Calu3 (cell line): ENCODE measurements at regions not wholly inside any gene's neighbourhood (a gene's known extent, or its start where the extent isn't known, plus 50 kb on each side); places are given as distances from the start of the nearest gene placed in this dataset.

Source experiments
- BruUV-seq: library from RNA; stranded (reverse); fragments of 400-500 nt; replicated peaks from 2 replicates; lab custom pipeline; 2021; lab: Mats Ljungman, UMichigan
- CTCF ChIA-PET: fragments of 300-600 bp; sonication (Branson Sonifier 250); formaldehyde crosslinking; loops from one replicate; lab custom pipeline; 2022; ENCODE audit warnings: antibody characterized with exemption; lab: Charles Lee
- DNase-seq: peaks from one replicate; pipeline ENCODE4 v3.0.0; 2022
- H3K27ac Mint-ChIP-seq: one replicate; pipeline ENCODE4 v1.8.0; 2022; ENCODE audit warnings: mixed read lengths; ENCODE audit not compliant: unreplicated experiment
- H3K27me3 Mint-ChIP-seq: one replicate; pipeline ENCODE4 v1.8.0; 2022; ENCODE audit warnings: mixed read lengths; ENCODE audit not compliant: unreplicated experiment
- H3K36me3 Mint-ChIP-seq: one replicate; pipeline ENCODE4 v1.8.0; 2022; ENCODE audit warnings: mild to moderate bottlenecking, moderate library complexity, mixed read lengths; ENCODE audit not compliant: insufficient read depth, unreplicated experiment
- H3K4me1 Mint-ChIP-seq: one replicate; pipeline ENCODE4 v1.8.0; 2022; ENCODE audit warnings: mild to moderate bottlenecking, low read depth, mixed read lengths; ENCODE audit not compliant: unreplicated experiment
- H3K4me3 Mint-ChIP-seq: one replicate; pipeline ENCODE4 v1.8.0; 2022; ENCODE audit warnings: mild to moderate bottlenecking, low read depth, moderate library complexity, mixed read lengths; ENCODE audit not compliant: unreplicated experiment
- H3K9me3 Mint-ChIP-seq: one replicate; pipeline ENCODE4 v1.8.0; 2022; ENCODE audit warnings: low read depth, mixed read lengths; ENCODE audit not compliant: unreplicated experiment
- CTCF ChIP-seq: fragments of 200-600 bp; IDR thresholded peaks from one replicate; pipeline ENCODE4 v1.8.0; 2022; ENCODE audit warnings: antibody characterized with exemption; ENCODE audit not compliant: unreplicated experiment
- intact Hi-C: fragments of 100-400 bp; cut with micrococcal nuclease; formaldehyde crosslinking; loops from one replicate; pipeline ENCODE4 v1.10.0; 2022; ENCODE audit not compliant: unreplicated experiment

GRCh38 chr18:2274613-2275012 lies 296.7 kb downstream of the METTL4 start:
- Mint-ChIP-seq H3K4me1 (no peaks in the 10 kb centered on the region), H3K36me3 (no peaks in the 10 kb centered on the region), H3K4me3 (no peak overlapping the region), H3K9me3 (no peaks in the 10 kb centered on the region), H3K27ac (no peak overlapping the region), H3K27me3 (no peaks in the 10 kb centered on the region)
- DNase-seq, result no peak
- no TSS peak for BruUV-seq
- no peak for TF ChIP-seq CTCF
- CTCF ChIA-PET, result no interaction called here
- intact Hi-C loops, result no loop called here

- Mint-ChIP-seq H3K27ac (no peak overlapping the region), H3K4me3 (no peak overlapping the region), H3K4me1 (no peaks in the 10 kb centered on the region), H3K36me3 (no peaks in the 10 kb centered on the region), H3K27me3 (no peaks in the 10 kb centered on the region), H3K9me3 (no peaks in the 10 kb centered on the region)
- no TSS peak for BruUV-seq
- DNase-seq, result no peak
- intact Hi-C loops, result no loop called here
- no peak for TF ChIP-seq CTCF
- CTCF ChIA-PET, result no interaction called here
Measured at GRCh38 chr18:2281086-2281485, 290.2 kb downstream of the METTL4 start.

- no peaks in the 10 kb centered on the region for H3K4me1 Mint-ChIP-seq
- H3K9me3 Mint-ChIP-seq, result no peaks in the 10 kb centered on the region
- no peak overlapping the region for H3K4me3 Mint-ChIP-seq
- BruUV-seq, result no TSS peak
- H3K27me3 Mint-ChIP-seq, result no peaks in the 10 kb centered on the region
- no peak for DNase-seq
- H3K36me3 Mint-ChIP-seq, result no peaks in the 10 kb centered on the region
- H3K27ac Mint-ChIP-seq, result no peak overlapping the region
- CTCF ChIA-PET, result no interaction called here
- intact Hi-C loops, result no loop called here
- TF ChIP-seq CTCF, result no peak
Measured at GRCh38 chr18:2281523-2282199, 289.6 kb downstream of the METTL4 start.

GRCh38 chr18:2293109-2293839 lies 278.0 kb downstream of the METTL4 start:
- Mint-ChIP-seq H3K36me3 (no peaks in the 10 kb centered on the region), H3K27ac (no peak overlapping the region)

More at GRCh38 chr18:2293109-2293839, 278.0 kb downstream of the METTL4 start:
- no peak for DNase-seq
- Mint-ChIP-seq H3K27me3 (no peaks in the 10 kb centered on the region), H3K4me3 (no peak overlapping the region), H3K4me1 (no peaks in the 10 kb centered on the region), H3K9me3 (no peaks in the 10 kb centered on the region)
- CTCF ChIA-PET, result no interaction called here
- no TSS peak for BruUV-seq
- no peak for TF ChIP-seq CTCF
- intact Hi-C loops, result no loop called here
